ENCODE measurements at regions not wholly inside any gene's neighbourhood (a gene's known extent, or its start where the extent isn't known, plus 50 kb on each side); places are given as distances from the start of the nearest gene placed in this dataset.

GRCh38 chr13:84238381-84238780, 356.1 kb upstream of the SLITRK1 start:
- DNase-seq, result no peak

GRCh38 chr13:84237143-84237542, 354.9 kb upstream of the SLITRK1 start:
- DNase-seq, result no peak

DNA sequence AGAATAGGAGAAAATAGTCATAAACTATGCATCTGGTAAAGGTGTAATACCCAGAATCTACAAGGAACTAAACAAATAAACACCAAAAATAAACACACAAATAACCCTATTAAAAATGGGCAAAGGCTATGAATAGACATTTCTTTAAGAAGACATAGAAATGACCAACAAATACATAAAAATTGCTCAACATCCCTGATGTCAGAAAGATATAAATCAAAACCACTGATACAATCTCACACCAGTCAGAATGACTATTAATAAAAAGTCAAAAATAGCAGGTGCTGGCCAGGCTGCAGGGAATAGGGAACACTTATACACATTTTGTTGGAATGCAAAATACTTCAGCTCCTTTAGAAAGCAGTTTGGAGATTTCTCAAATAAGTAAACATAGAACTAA, 352.1 kb upstream of the SLITRK1 start:
- no peak for DNase-seq

- DNase-seq, result no peak
Observed at GRCh38 chr13:84230568-84230967, 348.3 kb upstream of the SLITRK1 start.

DNA sequence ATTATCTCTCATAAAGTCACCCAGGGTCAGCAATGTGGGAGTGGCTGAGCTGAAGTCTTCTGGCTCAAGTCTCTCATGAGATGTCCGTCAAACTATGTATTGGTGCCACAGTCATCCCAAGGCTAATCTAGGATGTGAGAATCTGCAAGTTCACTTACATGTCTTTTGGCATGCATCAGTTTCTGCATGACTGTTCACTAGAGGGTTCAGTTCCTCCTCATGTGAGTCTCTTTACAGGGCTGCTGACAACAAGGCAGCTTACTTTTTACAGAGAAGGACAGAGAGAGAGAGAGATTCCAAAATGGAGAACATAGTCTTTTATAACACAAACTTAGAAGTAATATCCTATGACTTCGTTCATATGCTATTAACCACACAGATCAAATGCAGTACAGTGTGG, 328.8 kb upstream of the SLITRK1 start:
- no peak for DNase-seq

- DNase-seq, result no peak
Observed at GRCh38 chr13:84208246-84208910, 326.1 kb upstream of the SLITRK1 start.

- no peak for DNase-seq
Observed at GRCh38 chr13:84207509-84207908, 325.2 kb upstream of the SLITRK1 start.

DNA sequence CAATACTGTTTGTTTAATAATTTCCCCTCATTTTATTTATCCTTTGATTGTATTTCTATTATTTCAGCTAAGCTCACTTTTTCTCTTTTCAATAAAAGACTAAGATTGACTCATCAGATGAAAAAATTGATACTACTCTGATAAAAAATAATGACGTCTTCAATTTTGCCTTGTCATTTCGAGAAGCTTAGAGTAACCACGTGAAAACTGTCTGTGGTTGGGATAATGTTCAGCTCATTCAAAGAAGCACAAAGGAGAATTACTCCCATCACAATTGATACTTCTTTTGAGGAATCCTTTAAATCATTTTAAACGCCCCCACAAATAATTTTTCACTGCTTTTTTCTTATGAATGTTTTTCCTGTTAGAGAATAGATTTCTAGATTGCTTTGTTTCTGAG, 318.7 kb upstream of the SLITRK1 start:
- no peak for DNase-seq

DNA sequence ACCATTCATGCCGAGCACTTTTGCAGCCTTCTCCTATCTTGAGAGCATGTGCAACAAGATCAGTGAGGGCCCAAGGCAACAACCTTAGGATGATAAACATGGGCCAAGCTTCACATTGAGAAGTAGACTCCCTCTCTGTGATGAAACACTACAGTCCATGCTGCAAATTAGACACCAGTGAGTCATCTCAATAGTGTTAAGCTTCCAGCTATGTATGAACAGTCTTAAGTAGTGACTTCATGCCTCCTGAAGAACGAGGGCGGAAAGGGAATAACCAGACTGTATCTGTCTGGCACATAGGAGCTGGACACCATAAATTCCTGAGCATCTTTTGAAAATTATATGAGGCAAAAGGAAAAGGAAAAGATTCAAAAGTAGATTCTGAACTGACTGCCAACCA, 309.9 kb upstream of the SLITRK1 start:
- DNase-seq, result no peak

DNA sequence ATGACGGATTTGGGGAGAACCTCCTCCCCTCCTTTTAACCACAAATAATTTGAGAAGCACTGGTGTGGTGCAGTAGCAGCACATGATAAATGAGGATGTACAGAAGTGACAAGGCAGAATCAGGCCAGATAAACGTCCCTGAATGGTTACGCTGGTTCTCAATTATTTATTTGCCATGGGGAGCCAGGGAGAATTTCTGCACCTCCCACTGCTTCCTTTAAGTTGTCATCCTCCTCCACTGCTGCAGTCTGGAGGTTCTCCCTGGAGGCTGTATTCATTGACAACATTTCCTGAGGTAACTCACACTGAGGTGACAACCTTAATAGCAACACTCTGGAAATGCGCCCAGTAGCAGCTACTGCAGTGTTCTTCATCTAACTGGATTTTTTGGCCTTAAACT, 308.9 kb upstream of the SLITRK1 start:
- no peak for DNase-seq

DNA sequence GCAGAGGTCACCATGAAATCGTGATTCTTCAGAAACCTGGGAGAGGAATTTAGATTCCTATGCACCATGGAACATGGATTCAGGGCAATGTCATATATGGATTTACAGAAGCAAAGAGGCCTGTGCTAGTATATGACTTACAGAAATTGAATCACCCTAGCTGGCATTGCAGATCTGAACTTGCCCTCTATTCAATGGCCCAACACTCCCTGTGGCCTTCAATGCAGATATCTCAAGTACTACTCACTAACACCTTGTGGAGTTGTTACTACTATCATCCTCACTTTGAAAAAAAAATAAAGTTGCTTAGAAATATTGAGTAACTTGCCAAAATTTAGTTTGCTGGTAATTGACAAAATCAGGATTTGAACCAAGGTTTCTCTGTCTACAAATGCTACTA, 305.4 kb upstream of the SLITRK1 start:
- DNase-seq, result no peak

DNA sequence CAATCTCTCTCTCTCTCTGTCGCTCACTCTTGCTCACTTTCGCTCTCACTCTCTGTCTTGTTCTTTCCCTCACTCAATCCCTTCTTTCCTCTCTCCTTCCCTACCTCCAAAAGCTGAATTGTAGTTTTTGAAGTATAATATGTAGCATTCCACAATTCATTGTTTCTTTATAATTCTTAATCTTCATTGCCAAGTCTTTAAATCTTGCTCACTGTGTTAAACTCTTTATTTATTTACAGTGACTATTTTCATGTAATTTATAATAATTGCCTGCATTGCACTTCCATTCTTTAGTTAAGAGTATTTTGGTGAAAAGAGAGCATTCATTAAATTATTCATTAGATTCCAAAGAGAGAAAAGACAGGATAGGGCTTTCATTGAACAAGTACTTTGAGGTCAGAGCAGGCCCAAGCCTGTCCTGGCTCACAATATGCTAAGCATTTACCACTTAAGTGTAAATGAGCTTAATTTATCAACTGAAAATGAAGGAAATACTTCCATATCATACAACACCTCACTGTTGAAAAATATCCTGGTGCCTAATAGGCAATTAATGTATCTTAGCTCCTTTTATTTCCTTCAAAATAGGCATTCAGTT, 257.4 kb upstream of the SLITRK1 start:
- DNase-seq, result no peak

DNA sequence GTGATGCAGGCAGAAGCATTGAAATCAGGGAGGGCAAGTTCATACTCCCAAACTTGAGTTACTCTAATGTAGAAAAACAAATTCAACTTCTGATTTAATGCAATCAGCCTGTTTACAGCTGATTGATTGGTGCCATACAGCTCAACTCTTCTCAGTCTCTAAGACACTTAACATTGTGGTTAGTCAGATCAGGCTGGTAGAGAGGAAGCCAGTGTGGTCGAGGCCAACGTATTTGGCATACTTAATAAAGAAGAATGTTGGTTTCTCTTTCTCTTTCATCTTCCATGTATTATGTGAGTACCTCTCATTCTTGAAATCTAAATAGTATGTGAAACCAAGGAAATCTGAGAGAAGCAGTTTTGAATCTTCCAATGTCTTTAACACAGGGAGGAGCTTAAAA, 255.0 kb upstream of the SLITRK1 start:
- DNase-seq, result no peak

GRCh38 chr13:84136582-84136981, 254.3 kb upstream of the SLITRK1 start:
- DNase-seq, result no peak

- no peak for DNase-seq
Observed at GRCh38 chr13:84132491-84132890, 250.2 kb upstream of the SLITRK1 start.

DNA sequence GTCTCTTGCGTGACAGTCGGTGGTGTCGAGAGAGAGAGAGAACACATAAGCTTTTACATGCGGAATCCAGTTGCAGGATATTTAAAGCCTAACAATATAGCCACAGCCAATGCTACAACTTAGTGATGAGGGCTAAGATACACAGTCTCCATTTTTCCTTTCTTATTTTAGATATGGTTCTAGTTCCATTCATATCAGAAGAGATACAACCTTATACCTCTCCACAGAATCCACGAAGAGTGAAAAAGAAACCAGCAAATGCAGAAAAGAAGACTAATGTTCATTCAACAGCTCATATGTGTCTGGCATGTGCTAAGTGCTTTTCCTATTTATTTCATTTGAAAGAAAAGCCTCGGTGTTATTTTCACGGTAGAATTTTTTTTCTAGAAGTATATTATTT, 249.0 kb upstream of the SLITRK1 start:
- DNase-seq, result no peak

DNA sequence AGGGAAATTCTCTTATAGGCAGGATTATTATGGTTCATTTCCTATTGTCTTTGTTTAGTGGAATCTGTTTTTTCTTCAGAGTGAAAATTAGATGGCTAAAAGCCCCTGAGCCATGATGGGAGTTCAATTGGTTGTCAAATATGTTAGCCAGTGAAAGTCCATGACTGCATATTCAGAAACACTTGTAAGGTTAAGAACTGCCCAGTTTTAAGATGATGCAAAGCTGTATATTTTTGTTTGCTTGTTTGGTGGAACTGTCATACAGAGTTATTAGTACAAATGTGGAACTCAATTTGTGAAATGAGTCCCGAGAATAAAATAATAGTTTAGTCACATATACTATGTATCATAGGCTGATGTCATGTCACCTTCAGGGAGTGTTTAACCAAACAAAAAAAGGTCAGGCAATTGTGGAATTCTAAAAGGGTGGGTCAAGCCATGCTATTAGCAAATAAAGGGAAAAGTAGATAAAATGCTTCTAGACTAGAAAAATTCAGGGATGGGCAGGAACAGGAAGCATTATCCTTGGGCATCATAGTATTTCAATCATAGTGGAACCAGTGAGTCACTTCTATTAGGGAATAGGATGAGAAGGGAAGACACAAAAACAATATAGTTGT, 248.3 kb upstream of the SLITRK1 start:
- DNase-seq, result no peak

DNA sequence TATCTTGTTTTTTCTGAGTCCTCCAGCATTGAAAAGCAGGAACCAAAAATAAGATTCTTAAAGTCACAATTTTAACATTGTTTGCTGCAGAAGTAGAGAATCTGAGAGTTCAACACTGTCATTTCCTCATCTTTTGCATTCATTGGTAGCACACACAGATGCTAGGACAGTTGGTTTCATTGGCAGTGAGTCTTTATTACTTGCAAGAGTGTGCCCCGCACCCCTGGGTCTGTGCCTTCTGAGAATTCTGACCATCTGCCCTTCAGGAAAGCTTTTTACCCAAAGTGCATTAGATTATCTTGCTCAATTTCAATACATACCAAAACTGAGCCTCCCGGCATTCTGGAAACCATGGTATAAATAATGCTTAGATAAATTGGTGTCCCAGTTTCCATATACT, 247.7 kb upstream of the SLITRK1 start:
- no peak for DNase-seq

- DNase-seq, result no peak
Observed at GRCh38 chr13:84127597-84128128, 245.4 kb upstream of the SLITRK1 start.

- no peak for DNase-seq
Observed at GRCh38 chr13:84126671-84127171, 244.4 kb upstream of the SLITRK1 start.

GRCh38 chr13:84121456-84121855, 239.2 kb upstream of the SLITRK1 start:
- DNase-seq, result no peak

DNA sequence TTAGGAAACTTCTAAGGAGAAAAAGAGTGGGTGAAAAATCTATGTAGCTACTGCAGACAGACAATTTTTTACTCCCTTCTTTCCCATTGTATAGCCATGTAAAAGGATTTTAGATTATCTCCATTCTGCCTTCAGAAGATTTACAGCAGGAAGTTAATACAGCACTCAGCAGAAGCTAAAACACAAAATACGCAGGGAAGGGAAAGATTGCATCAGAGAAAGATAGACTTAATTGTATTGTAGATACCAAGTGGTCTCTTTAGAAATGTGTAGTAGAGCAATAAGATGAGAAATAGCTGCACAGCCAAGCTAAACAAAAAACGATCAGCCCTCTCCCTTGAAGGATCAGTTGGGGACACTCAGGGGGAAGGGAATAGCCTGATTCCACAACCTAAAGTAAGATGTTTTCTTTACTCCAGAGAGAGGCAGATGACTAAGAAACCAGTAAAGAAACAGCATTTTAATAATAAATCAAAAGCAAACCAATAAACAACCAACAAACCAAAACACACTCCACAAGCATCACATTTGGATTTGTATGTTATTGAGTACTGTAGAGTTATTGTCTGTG, 236.7 kb upstream of the SLITRK1 start:
- no peak for DNase-seq

- DNase-seq, result no peak
Observed at GRCh38 chr13:84098273-84098672, 216.0 kb upstream of the SLITRK1 start.

DNA sequence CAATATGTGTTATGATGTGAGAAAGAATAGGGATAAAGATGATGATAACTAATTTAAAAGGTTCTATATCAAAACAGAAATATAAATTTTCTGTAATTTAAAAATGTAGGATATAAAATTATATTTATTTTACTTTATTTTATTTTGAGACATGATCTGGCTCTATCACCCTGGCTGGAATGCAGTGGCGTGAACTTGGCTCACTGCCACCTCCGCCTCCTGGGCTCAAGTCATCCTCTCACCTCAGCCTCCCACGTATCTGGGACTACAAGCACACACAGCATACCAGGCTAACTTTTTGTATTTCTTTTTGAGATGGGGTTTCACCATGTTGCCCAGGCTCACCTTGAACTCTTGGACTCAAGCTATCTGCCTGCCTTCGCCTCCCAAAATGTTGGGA, 214.9 kb upstream of the SLITRK1 start:
- no peak for DNase-seq
